Astrocyte (in vitro differentiated cells and primary cell): ENCODE measurements at regions not wholly inside any gene's neighbourhood (a gene's known extent, or its start where the extent isn't known, plus 50 kb on each side); places are given as distances from the start of the nearest gene placed in this dataset.

Experiments
- DNase-seq: peaks from one replicate; pipeline ENCODE4 v3.0.0-alpha.2; 2010; ENCODE audit warnings: low read depth
- FAIRE-seq: peaks from 2 replicates; lab custom pipeline; 2011; peaks lifted over from hg19 to GRCh38; lab: Jason Lieb, UNC
- H2AFZ ChIP-seq: 2 replicates; pipeline ENCODE4 v1.6.0; 2012; ENCODE audit warnings: low read depth, low read length, inconsistent platforms
- H3K27ac ChIP-seq: 2 replicates; pipeline ENCODE4 v1.5.1; 2011; ENCODE audit warnings: low read depth, low read length, inconsistent platforms
- H3K27me3 ChIP-seq: 2 replicates; pipeline ENCODE4 v1.6.0; 2011; ENCODE audit warnings: low read length, inconsistent platforms; ENCODE audit not compliant: insufficient read depth
- H3K36me3 ChIP-seq: 2 replicates; pipeline ENCODE4 v1.5.1; 2011; ENCODE audit warnings: low read length, inconsistent platforms; ENCODE audit not compliant: insufficient read depth
- H3K4me1 ChIP-seq: 2 replicates; pipeline ENCODE4 v1.5.1; 2011; ENCODE audit warnings: low read length, inconsistent platforms; ENCODE audit not compliant: insufficient read depth
- H3K4me2 ChIP-seq: 2 replicates; pipeline ENCODE4 v1.6.0; 2012; ENCODE audit warnings: low read length, inconsistent platforms
- H3K4me3 ChIP-seq: 2 replicates; pipeline ENCODE4 v1.5.1; 2011; ENCODE audit warnings: low read depth, mild to moderate bottlenecking, low read length, inconsistent platforms; ENCODE audit not compliant: insufficient read depth
- H3K79me2 ChIP-seq: 2 replicates; pipeline ENCODE4 v1.6.0; 2012; ENCODE audit warnings: mild to moderate bottlenecking, low read length, inconsistent platforms; ENCODE audit not compliant: insufficient read depth
- H3K9ac ChIP-seq: 2 replicates; pipeline ENCODE4 v1.6.0; 2012; ENCODE audit warnings: mild to moderate bottlenecking, low read length, inconsistent platforms
- H3K9me3 ChIP-seq: 2 replicates; pipeline ENCODE4 v1.5.1; 2012; ENCODE audit warnings: low read depth, mild to moderate bottlenecking, low read length, inconsistent platforms; ENCODE audit not compliant: insufficient read depth
- H4K20me1 ChIP-seq: 2 replicates; pipeline ENCODE4 v1.6.0; 2012; ENCODE audit warnings: low read length, inconsistent platforms; ENCODE audit not compliant: insufficient read depth
- H3K27ac Mint-ChIP-seq: one replicate; pipeline ENCODE4 v1.8.0; 2021; ENCODE audit warnings: mild to moderate bottlenecking, mixed read lengths; ENCODE audit not compliant: unreplicated experiment
- H3K27me3 Mint-ChIP-seq: one replicate; pipeline ENCODE4 v1.8.0; 2021; ENCODE audit warnings: low read depth, mixed read lengths; ENCODE audit not compliant: unreplicated experiment
- H3K36me3 Mint-ChIP-seq: one replicate; pipeline ENCODE4 v1.8.0; 2021; ENCODE audit warnings: low read depth, mixed read lengths; ENCODE audit not compliant: unreplicated experiment
- H3K4me1 Mint-ChIP-seq: one replicate; pipeline ENCODE4 v1.8.0; 2021; ENCODE audit warnings: low read depth, mixed read lengths; ENCODE audit not compliant: unreplicated experiment
- H3K4me3 Mint-ChIP-seq: one replicate; pipeline ENCODE4 v1.8.0; 2021; ENCODE audit warnings: mild to moderate bottlenecking, moderate library complexity, mixed read lengths; ENCODE audit not compliant: unreplicated experiment
- H3K9me3 Mint-ChIP-seq: one replicate; pipeline ENCODE4 v1.8.0; 2021; ENCODE audit warnings: mild to moderate bottlenecking, mixed read lengths; ENCODE audit not compliant: unreplicated experiment
- CTCF ChIP-seq: IDR thresholded peaks from 2 replicates; pipeline ENCODE4 v1.5.1; 2011; ENCODE audit warnings: low read depth, mild to moderate bottlenecking, inconsistent platforms, low read length, moderate library complexity; ENCODE audit not compliant: insufficient read depth
- EZH2 ChIP-seq: IDR thresholded peaks from 2 replicates; pipeline ENCODE4 v1.6.1; 2012; ENCODE audit warnings: mild to moderate bottlenecking, low read length, inconsistent platforms; ENCODE audit not compliant: insufficient read depth

- Histone ChIP-seq H3K9me3 (peaks cover 2% of the 10 kb centered on the region), H3K4me3 (no peak overlapping the region), H3K27me3 (no peaks in the 10 kb centered on the region), H3K36me3 (no peaks in the 10 kb centered on the region), H4K20me1 (no peaks in the 10 kb centered on the region), H3K9ac (no peak overlapping the region), H3K27ac (no peak overlapping the region), H3K4me2 (no peak overlapping the region), H3K4me1 (no peaks in the 10 kb centered on the region), H2AFZ (no peak overlapping the region), H3K79me2 (no peaks in the 10 kb centered on the region)
- H3K4me1 Mint-ChIP-seq: peaks cover 2% of the 10 kb centered on the region
- no peaks in the 10 kb centered on the region for H3K36me3 Mint-ChIP-seq
- DNase-seq (no peak), FAIRE-seq (no peak)
- peaks cover 15% of the 10 kb centered on the region for H3K27me3 Mint-ChIP-seq
- no peaks in the 10 kb centered on the region for H3K9me3 Mint-ChIP-seq
- no peak overlapping the region for H3K27ac Mint-ChIP-seq
- TF ChIP-seq EZH2 (no peak), CTCF (no peak)
- no peak overlapping the region for H3K4me3 Mint-ChIP-seq
Measured at GRCh38 chr10:128747582-128748346, 621.5 kb upstream of the MKI67 start.

GRCh38 chr10:128751284-128751683, 625.1 kb upstream of the MKI67 start:
- Mint-ChIP-seq H3K4me3 (no peak overlapping the region), H3K27ac (no peak overlapping the region)
- no peak for FAIRE-seq

More at GRCh38 chr10:128751284-128751683, 625.1 kb upstream of the MKI67 start:
- Histone ChIP-seq H4K20me1 (no peaks in the 10 kb centered on the region), H3K4me3 (no peak overlapping the region), H3K79me2 (no peaks in the 10 kb centered on the region), H3K36me3 (no peaks in the 10 kb centered on the region), H3K4me1 (no peaks in the 10 kb centered on the region), H3K4me2 (no peak overlapping the region), H3K9me3 (no peaks in the 10 kb centered on the region), H3K9ac (no peak overlapping the region), H3K27ac (no peak overlapping the region), H3K27me3 (no peaks in the 10 kb centered on the region), H2AFZ (no peak overlapping the region)
- TF ChIP-seq CTCF: no peak
- TF ChIP-seq EZH2: no peak
- Mint-ChIP-seq H3K4me1 (peaks cover 2% of the 10 kb centered on the region), H3K9me3 (no peaks in the 10 kb centered on the region), H3K36me3 (no peaks in the 10 kb centered on the region), H3K27me3 (peaks cover 14% of the 10 kb centered on the region)
- DNase-seq: peak; percentile 21
